ENCODE measurements at regions not wholly inside any gene's neighbourhood (a gene's known extent, or its start where the extent isn't known, plus 50 kb on each side); places are given as distances from the start of the nearest gene placed in this dataset.

- no peak for DNase-seq
These were observed 429.6 kb downstream of the INSC start for GRCh38 chr11:15544353-15544752.

- DNase-seq, result no peak
These were observed 433.0 kb downstream of the INSC start for GRCh38 chr11:15547685-15548084.

GRCh38 chr11:15551901-15552851 is 437.5 kb downstream of the INSC start:
- DNase-seq, result no peak

- no peak for DNase-seq
These were observed 440.4 kb downstream of the INSC start for GRCh38 chr11:15555161-15555560.

GRCh38 chr11:15557457-15558230 is 442.9 kb downstream of the INSC start:
- DNase-seq, result no peak

- DNase-seq, result no peak
These were observed 443.9 kb downstream of the INSC start for GRCh38 chr11:15558513-15559181.

- DNase-seq, result no peak
These were observed 446.2 kb downstream of the INSC start for GRCh38 chr11:15560689-15561467.

- DNase-seq, result no peak
These were observed 447.5 kb downstream of the INSC start for GRCh38 chr11:15562230-15562629.

GRCh38 chr11:15563054-15563453 is 448.3 kb downstream of the INSC start:
- DNase-seq, result no peak

GRCh38 chr11:15565880-15566279 is 451.2 kb downstream of the INSC start:
- DNase-seq, result no peak

GRCh38 chr11:15568440-15568839 is 453.7 kb downstream of the INSC start:
- no peak for DNase-seq

- DNase-seq, result no peak
These were observed 454.7 kb downstream of the INSC start for GRCh38 chr11:15569305-15570025.

- no peak for DNase-seq
These were observed 460.7 kb downstream of the INSC start for GRCh38 chr11:15575409-15575808.

- DNase-seq, result no peak
These were observed 462.0 kb downstream of the INSC start for GRCh38 chr11:15576769-15577168.

- DNase-seq, result no peak
These were observed 462.8 kb downstream of the INSC start for GRCh38 chr11:15577519-15577918.

- no peak for DNase-seq
These were observed 464.7 kb downstream of the INSC start for GRCh38 chr11:15579287-15580001.

- no peak for DNase-seq
These were observed 465.5 kb downstream of the INSC start for GRCh38 chr11:15580056-15580774.

GRCh38 chr11:15580775-15581095 is 466.0 kb downstream of the INSC start:
- no peak for DNase-seq

- no peak for DNase-seq
These were observed 469.4 kb downstream of the INSC start for GRCh38 chr11:15584158-15584557.

- no peak for DNase-seq
These were observed 471.0 kb downstream of the INSC start for GRCh38 chr11:15585602-15586331.

Data from stimulated activated naive CD4-positive, alpha-beta T cell (primary cell).